HEK293 (cell line): ENCODE measurements at regions not wholly inside any gene's neighbourhood (a gene's known extent, or its start where the extent isn't known, plus 50 kb on each side); places are given as distances from the start of the nearest gene placed in this dataset.

Experiments used
- CTCF ChIA-PET: fragments of 350-600 bp; formaldehyde crosslinking; extraction: SDS; loops from one replicate; lab custom pipeline; 2021; ENCODE audit warnings: antibody characterized with exemption; lab: Yijun Ruan, JAX
- POLR2A ChIA-PET: fragments of 300-600 bp; formaldehyde crosslinking; extraction: SDS; loops from one replicate; lab custom pipeline; 2020; ENCODE audit warnings: antibody characterized with exemption, inconsistent platforms; lab: Yijun Ruan, JAX
- H3K27ac ChIP-seq: fragments of 200-500 bp; sonication (Bioruptor generic); 2 replicates; pipeline ENCODE4 v1.5.1; 2014; ENCODE audit warnings: low read depth, low read length, control low read depth, inconsistent platforms; ENCODE audit errors: extremely low read depth
- H3K36me3 ChIP-seq, 2 experiments: fragments of 200-500 bp in 1 of 2; sonication (Bioruptor generic) in 1 of 2; 1 replicate in 1 of 2; 2 replicates in 1 of 2; pipeline ENCODE4 v1.5.1; 2014 to 2017; ENCODE audit warnings: inconsistent platforms in 2 of 2, low read length in 2 of 2; ENCODE audit not compliant: control insufficient read depth in 2 of 2, insufficient read depth in 1 of 2
- H3K4me1 ChIP-seq: fragments of 200-500 bp; sonication (Bioruptor generic); 2 replicates; pipeline ENCODE4 v1.5.1; 2014; ENCODE audit warnings: mild to moderate bottlenecking, low read length, inconsistent platforms; ENCODE audit not compliant: control insufficient read depth, insufficient read depth
- H3K4me3 ChIP-seq: 2 replicates; pipeline ENCODE4 v1.5.1; 2011; ENCODE audit warnings: low read depth, mild to moderate bottlenecking, control low read depth, low read length, moderate library complexity
- H3K9me3 ChIP-seq: fragments of 200-500 bp; sonication (Bioruptor generic); 2 replicates; pipeline ENCODE4 v1.5.1; 2014; ENCODE audit warnings: low read depth, low read length, inconsistent platforms; ENCODE audit not compliant: control insufficient read depth, insufficient read depth
- HOXC10 ChIP-seq: sonication (generic); formaldehyde crosslinking; IDR thresholded peaks from 2 replicates; pipeline ENCODE4 v1.8.1; 2023; ENCODE audit warnings: mild to moderate bottlenecking, missing genetic modification reagents
- WT1 ChIP-seq: fragments of 450-650 bp; formaldehyde crosslinking; IDR thresholded peaks from 2 replicates; pipeline ENCODE4 v1.5.1; 2016; ENCODE audit warnings: missing biosample characterization, missing genetic modification characterization
- ZBTB7A ChIP-seq: fragments of 450-650 bp; formaldehyde crosslinking; IDR thresholded peaks from 2 replicates; pipeline ENCODE4 v1.5.1; 2016; ENCODE audit warnings: low read depth, missing biosample characterization, missing genetic modification characterization
- ZBTB8A ChIP-seq: fragments of 450-650 bp; formaldehyde crosslinking; IDR thresholded peaks from 2 replicates; pipeline ENCODE4 v1.5.1; 2016; ENCODE audit warnings: missing biosample characterization, missing genetic modification characterization
- ZNF366 ChIP-seq: fragments of 450-650 bp; formaldehyde crosslinking; conservative IDR thresholded peaks from 2 replicates; pipeline ENCODE4 v1.5.1; 2016; ENCODE audit warnings: missing biosample characterization, missing genetic modification characterization
- ZNF37A ChIP-seq: fragments of 450-650 bp; IDR thresholded peaks from 2 replicates; pipeline ENCODE4 v1.5.1; 2018; ENCODE audit warnings: missing biosample characterization, missing genetic modification characterization
- ZNF416 ChIP-seq: fragments of 450-650 bp; formaldehyde crosslinking; IDR thresholded peaks from 2 replicates; pipeline ENCODE4 v1.5.1; 2016; ENCODE audit warnings: missing biosample characterization, missing genetic modification characterization
- ZNF433 ChIP-seq: fragments of 450-650 bp; formaldehyde crosslinking; IDR thresholded peaks from 2 replicates; pipeline ENCODE4 v1.5.1; 2016; ENCODE audit warnings: missing biosample characterization, missing genetic modification characterization, low read depth
- ZNF501 ChIP-seq: fragments of 450-650 bp; formaldehyde crosslinking; IDR thresholded peaks from 2 replicates; pipeline ENCODE4 v1.5.1; 2016; ENCODE audit warnings: missing biosample characterization, missing genetic modification characterization
- ZNF510 ChIP-seq: fragments of 450-650 bp; formaldehyde crosslinking; IDR thresholded peaks from 2 replicates; pipeline ENCODE4 v1.5.1; 2018; ENCODE audit warnings: mild to moderate bottlenecking, missing genetic modification characterization, missing biosample characterization; ENCODE audit not compliant: insufficient replicate concordance
- ZNF621 ChIP-seq: fragments of 450-650 bp; formaldehyde crosslinking; IDR thresholded peaks from 2 replicates; pipeline ENCODE4 v1.5.1; 2017; ENCODE audit warnings: missing biosample characterization, missing genetic modification characterization
- ZNF624 ChIP-seq: fragments of 450-650 bp; formaldehyde crosslinking; IDR thresholded peaks from 2 replicates; pipeline ENCODE4 v1.5.1; 2017; ENCODE audit warnings: missing biosample characterization, missing genetic modification characterization
- ZNF664 ChIP-seq: fragments of 450-650 bp; formaldehyde crosslinking; IDR thresholded peaks from 2 replicates; pipeline ENCODE4 v1.5.1; 2016; ENCODE audit warnings: missing biosample characterization, missing genetic modification characterization
- ZNF776 ChIP-seq: fragments of 450-650 bp; formaldehyde crosslinking; IDR thresholded peaks from 2 replicates; pipeline ENCODE4 v1.5.0; 2017; ENCODE audit warnings: missing biosample characterization, missing genetic modification characterization, borderline replicate concordance
- TF ChIP-seq, protein P1 (sequence below): fragments of 450-650 bp; formaldehyde crosslinking; IDR thresholded peaks from 2 replicates; pipeline ENCODE4 v1.5.1; 2017; ENCODE audit warnings: missing biosample characterization, missing genetic modification characterization
- TF ChIP-seq, protein P2 (sequence below): fragments of 450-650 bp; formaldehyde crosslinking; IDR thresholded peaks from 2 replicates; pipeline ENCODE4 v1.5.1; 2016; ENCODE audit warnings: missing biosample characterization, missing genetic modification characterization

- TF ChIP-seq ZNF501 (tag by site-specific recombination) (no peak), ZNF664 (tag by site-specific recombination) (no peak), ZNF510 (tag by site-specific recombination) (no peak), ZNF621 (tag by site-specific recombination) (no peak), ZBTB8A (no peak), WT1 (tag by site-specific recombination) (no peak), ZBTB7A (tag by site-specific recombination) (no peak), ZNF37A (tag by site-specific recombination) (no peak)
- TF ChIP-seq, protein P1, sequence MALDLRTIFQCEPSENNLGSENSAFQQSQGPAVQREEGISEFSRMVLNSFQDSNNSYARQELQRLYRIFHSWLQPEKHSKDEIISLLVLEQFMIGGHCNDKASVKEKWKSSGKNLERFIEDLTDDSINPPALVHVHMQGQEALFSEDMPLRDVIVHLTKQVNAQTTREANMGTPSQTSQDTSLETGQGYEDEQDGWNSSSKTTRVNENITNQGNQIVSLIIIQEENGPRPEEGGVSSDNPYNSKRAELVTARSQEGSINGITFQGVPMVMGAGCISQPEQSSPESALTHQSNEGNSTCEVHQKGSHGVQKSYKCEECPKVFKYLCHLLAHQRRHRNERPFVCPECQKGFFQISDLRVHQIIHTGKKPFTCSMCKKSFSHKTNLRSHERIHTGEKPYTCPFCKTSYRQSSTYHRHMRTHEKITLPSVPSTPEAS (tag by site-specific recombination) = no peak
- TF ChIP-seq, protein P2, sequence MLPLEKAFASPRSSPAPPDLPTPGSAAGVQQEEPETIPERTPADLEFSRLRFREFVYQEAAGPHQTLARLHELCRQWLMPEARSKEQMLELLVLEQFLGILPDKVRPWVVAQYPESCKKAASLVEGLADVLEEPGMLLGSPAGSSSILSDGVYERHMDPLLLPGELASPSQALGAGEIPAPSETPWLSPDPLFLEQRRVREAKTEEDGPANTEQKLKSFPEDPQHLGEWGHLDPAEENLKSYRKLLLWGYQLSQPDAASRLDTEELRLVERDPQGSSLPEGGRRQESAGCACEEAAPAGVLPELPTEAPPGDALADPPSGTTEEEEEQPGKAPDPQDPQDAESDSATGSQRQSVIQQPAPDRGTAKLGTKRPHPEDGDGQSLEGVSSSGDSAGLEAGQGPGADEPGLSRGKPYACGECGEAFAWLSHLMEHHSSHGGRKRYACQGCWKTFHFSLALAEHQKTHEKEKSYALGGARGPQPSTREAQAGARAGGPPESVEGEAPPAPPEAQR (tag by site-specific recombination) = no peak
- TF ChIP-seq, all 188 proteins: peak for 0
- Histone ChIP-seq H3K36me3 (no peaks in the 10 kb centered on the region), H3K4me3 (no peak overlapping the region), H3K9me3 (no peaks in the 10 kb centered on the region), H3K27ac (no peak overlapping the region), H3K4me1 (0 out of 2 replicates have a peak, but pooled peaks cover under 1% of the 10 kb centered on the region)
- POLR2A ChIA-PET = interaction anchor here (0.6 to 0.8 kb wide), 2 partner anchors 9 to 106 kb away, joined by 3 read pairs; no protein-coding TSS in a partner anchor
- CTCF ChIA-PET = interaction anchor here (0.7 to 3.1 kb wide), 3 partner anchors 9 to 53 kb away, joined by 3 to 7 read pairs (median 5); no protein-coding TSS in a partner anchor
Measured at GRCh38 chr15:70560617-70561328, 202.6 kb downstream of the UACA start.

GRCh38 chr15:70559265-70560239, 203.8 kb downstream of the UACA start:
- H3K27ac ChIP-seq = no peak overlapping the region
- H3K4me3 ChIP-seq = no peak overlapping the region
- ChIA-PET CTCF (interaction anchor here (0.6 to 1.7 kb wide), 3 partner anchors 9 to 112 kb away, joined by 3 read pairs; no protein-coding TSS in a partner anchor), POLR2A (interaction anchor here (0.6 kb wide), 1 partner anchor 107 kb away, joined by 3 read pairs; no protein-coding TSS in a partner anchor)
- H3K4me1 ChIP-seq = no peaks in the 10 kb centered on the region
- TF ChIP-seq ZNF416 (tag by site-specific recombination) (no peak), ZNF433 (tag by site-specific recombination) (no peak), HOXC10 (CRISPR knock-in tag) (no peak), ZNF776 (tag by site-specific recombination) (no peak), ZNF366 (tag by site-specific recombination) (no peak), ZNF624 (tag by site-specific recombination) (no peak)
- H3K36me3 ChIP-seq = no peaks in the 10 kb centered on the region
- H3K9me3 ChIP-seq = no peaks in the 10 kb centered on the region
